ENCODE measurements at regions not wholly inside any gene's neighbourhood (a gene's known extent, or its start where the extent isn't known, plus 50 kb on each side); places are given as distances from the start of the nearest gene placed in this dataset.

DNA sequence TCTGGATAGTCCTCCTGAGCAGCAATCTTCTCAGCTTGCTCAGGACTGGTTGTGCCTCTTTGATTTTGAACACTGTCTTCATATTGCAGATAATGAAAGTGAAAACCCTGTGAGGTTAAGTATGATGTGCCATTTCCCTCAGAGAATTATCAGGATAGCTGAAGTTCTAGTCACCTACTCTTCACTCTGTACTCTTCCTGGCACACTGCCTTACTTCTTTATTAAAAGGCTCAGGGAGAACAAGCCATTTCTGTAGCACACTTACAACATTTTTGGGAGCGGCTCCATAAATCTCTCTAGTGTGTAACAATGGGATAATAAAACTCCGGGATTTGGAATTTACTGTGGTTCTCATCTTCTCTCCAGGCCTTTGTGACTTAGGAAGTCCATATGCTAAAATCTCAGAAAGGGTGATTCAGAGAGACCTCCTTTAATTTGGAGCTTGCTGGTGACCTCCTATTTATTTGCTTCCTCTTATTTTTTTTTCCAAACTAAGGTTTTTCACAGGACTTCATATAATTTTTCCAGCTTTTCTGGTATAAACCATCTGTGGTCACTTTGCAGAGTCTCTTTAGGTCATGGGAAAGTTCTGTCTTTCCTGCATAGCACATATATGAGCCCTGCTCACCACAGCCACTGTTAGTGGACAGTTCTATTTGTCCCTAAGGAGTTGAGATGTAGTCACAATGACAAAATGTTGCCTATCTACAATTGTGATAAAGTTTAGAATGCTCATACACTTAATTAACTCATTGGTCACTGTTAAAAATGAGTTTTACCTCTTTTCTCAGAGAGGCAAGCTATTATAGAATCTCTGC is 53.5 kb upstream of the LDHB start (continued):
- TF ChIP-seq, protein P1, sequence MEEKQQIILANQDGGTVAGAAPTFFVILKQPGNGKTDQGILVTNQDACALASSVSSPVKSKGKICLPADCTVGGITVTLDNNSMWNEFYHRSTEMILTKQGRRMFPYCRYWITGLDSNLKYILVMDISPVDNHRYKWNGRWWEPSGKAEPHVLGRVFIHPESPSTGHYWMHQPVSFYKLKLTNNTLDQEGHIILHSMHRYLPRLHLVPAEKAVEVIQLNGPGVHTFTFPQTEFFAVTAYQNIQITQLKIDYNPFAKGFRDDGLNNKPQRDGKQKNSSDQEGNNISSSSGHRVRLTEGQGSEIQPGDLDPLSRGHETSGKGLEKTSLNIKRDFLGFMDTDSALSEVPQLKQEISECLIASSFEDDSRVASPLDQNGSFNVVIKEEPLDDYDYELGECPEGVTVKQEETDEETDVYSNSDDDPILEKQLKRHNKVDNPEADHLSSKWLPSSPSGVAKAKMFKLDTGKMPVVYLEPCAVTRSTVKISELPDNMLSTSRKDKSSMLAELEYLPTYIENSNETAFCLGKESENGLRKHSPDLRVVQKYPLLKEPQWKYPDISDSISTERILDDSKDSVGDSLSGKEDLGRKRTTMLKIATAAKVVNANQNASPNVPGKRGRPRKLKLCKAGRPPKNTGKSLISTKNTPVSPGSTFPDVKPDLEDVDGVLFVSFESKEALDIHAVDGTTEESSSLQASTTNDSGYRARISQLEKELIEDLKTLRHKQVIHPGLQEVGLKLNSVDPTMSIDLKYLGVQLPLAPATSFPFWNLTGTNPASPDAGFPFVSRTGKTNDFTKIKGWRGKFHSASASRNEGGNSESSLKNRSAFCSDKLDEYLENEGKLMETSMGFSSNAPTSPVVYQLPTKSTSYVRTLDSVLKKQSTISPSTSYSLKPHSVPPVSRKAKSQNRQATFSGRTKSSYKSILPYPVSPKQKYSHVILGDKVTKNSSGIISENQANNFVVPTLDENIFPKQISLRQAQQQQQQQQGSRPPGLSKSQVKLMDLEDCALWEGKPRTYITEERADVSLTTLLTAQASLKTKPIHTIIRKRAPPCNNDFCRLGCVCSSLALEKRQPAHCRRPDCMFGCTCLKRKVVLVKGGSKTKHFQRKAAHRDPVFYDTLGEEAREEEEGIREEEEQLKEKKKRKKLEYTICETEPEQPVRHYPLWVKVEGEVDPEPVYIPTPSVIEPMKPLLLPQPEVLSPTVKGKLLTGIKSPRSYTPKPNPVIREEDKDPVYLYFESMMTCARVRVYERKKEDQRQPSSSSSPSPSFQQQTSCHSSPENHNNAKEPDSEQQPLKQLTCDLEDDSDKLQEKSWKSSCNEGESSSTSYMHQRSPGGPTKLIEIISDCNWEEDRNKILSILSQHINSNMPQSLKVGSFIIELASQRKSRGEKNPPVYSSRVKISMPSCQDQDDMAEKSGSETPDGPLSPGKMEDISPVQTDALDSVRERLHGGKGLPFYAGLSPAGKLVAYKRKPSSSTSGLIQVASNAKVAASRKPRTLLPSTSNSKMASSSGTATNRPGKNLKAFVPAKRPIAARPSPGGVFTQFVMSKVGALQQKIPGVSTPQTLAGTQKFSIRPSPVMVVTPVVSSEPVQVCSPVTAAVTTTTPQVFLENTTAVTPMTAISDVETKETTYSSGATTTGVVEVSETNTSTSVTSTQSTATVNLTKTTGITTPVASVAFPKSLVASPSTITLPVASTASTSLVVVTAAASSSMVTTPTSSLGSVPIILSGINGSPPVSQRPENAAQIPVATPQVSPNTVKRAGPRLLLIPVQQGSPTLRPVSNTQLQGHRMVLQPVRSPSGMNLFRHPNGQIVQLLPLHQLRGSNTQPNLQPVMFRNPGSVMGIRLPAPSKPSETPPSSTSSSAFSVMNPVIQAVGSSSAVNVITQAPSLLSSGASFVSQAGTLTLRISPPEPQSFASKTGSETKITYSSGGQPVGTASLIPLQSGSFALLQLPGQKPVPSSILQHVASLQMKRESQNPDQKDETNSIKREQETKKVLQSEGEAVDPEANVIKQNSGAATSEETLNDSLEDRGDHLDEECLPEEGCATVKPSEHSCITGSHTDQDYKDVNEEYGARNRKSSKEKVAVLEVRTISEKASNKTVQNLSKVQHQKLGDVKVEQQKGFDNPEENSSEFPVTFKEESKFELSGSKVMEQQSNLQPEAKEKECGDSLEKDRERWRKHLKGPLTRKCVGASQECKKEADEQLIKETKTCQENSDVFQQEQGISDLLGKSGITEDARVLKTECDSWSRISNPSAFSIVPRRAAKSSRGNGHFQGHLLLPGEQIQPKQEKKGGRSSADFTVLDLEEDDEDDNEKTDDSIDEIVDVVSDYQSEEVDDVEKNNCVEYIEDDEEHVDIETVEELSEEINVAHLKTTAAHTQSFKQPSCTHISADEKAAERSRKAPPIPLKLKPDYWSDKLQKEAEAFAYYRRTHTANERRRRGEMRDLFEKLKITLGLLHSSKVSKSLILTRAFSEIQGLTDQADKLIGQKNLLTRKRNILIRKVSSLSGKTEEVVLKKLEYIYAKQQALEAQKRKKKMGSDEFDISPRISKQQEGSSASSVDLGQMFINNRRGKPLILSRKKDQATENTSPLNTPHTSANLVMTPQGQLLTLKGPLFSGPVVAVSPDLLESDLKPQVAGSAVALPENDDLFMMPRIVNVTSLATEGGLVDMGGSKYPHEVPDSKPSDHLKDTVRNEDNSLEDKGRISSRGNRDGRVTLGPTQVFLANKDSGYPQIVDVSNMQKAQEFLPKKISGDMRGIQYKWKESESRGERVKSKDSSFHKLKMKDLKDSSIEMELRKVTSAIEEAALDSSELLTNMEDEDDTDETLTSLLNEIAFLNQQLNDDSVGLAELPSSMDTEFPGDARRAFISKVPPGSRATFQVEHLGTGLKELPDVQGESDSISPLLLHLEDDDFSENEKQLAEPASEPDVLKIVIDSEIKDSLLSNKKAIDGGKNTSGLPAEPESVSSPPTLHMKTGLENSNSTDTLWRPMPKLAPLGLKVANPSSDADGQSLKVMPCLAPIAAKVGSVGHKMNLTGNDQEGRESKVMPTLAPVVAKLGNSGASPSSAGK (IDR thresholded peaks at IDR 0.05) = no peak

Measured in K562 (cell line).